Neural progenitor cell (in vitro differentiated cells): ENCODE measurements at regions not wholly inside any gene's neighbourhood (a gene's known extent, or its start where the extent isn't known, plus 50 kb on each side); places are given as distances from the start of the nearest gene placed in this dataset.

Source experiments
- DNase-seq: peaks from one replicate; pipeline ENCODE4 v3.0.0-alpha.2; 2016; ENCODE audit warnings: low spot score
- H2AFZ ChIP-seq: fragments of 200-600 bp; sonication (generic); replicated peaks from 2 replicates; pipeline ENCODE4 v1.6.1; 2016; ENCODE audit warnings: antibody characterized with exemption
- H3F3A ChIP-seq: fragments of 200-600 bp; sonication (generic); 2 replicates; pipeline ENCODE4 v1.6.1; 2016; ENCODE audit warnings: antibody characterized with exemption, low read depth
- H3K27ac ChIP-seq: fragments of 200-600 bp; sonication (generic); 2 replicates; pipeline ENCODE4 v1.5.1; 2016; ENCODE audit warnings: mild to moderate bottlenecking
- H3K27me3 ChIP-seq: fragments of 200-600 bp; sonication (generic); 2 replicates; pipeline ENCODE4 v1.6.1; 2016; ENCODE audit warnings: mild to moderate bottlenecking, moderate library complexity
- H3K36me3 ChIP-seq: fragments of 200-600 bp; sonication (generic); 2 replicates; pipeline ENCODE4 v1.5.1; 2016
- H3K4me1 ChIP-seq: fragments of 200-600 bp; sonication (generic); 2 replicates; pipeline ENCODE4 v1.6.1; 2016; ENCODE audit warnings: mixed run types
- H3K4me2 ChIP-seq: fragments of 200-600 bp; sonication (generic); 2 replicates; pipeline ENCODE4 v1.6.1; 2016
- H3K4me3 ChIP-seq: fragments of 200-600 bp; sonication (generic); 2 replicates; pipeline ENCODE4 v1.5.1; 2016
- H3K79me2 ChIP-seq: fragments of 200-600 bp; sonication (generic); 2 replicates; pipeline ENCODE4 v1.6.1; 2016; ENCODE audit warnings: low read depth
- H3K9ac ChIP-seq: fragments of 200-600 bp; sonication (generic); 2 replicates; pipeline ENCODE4 v1.6.1; 2016
- H3K9me3 ChIP-seq: fragments of 200-600 bp; sonication (generic); 2 replicates; pipeline ENCODE4 v1.5.1; 2016; ENCODE audit warnings: low read depth
- H4K20me1 ChIP-seq: fragments of 200-600 bp; sonication (generic); 2 replicates; pipeline ENCODE4 v1.6.1; 2016; ENCODE audit warnings: low read depth
- H3K27ac Mint-ChIP-seq: 3 replicates; pipeline ENCODE4 v1.8.0; 2021; ENCODE audit warnings: mixed read lengths
- H3K27me3 Mint-ChIP-seq: 2 replicates; pipeline ENCODE4 v1.8.0; 2022; ENCODE audit warnings: low read depth, mild to moderate bottlenecking, inconsistent platforms, moderate library complexity, mixed read lengths; ENCODE audit not compliant: insufficient read depth
- H3K36me3 Mint-ChIP-seq: 3 replicates; pipeline ENCODE4 v1.8.0; 2021; ENCODE audit warnings: mixed read lengths
- H3K4me1 Mint-ChIP-seq: 3 replicates; pipeline ENCODE4 v1.8.0; 2021; ENCODE audit warnings: mixed read lengths
- H3K4me3 Mint-ChIP-seq: 3 replicates; pipeline ENCODE4 v1.8.0; 2021; ENCODE audit warnings: mild to moderate bottlenecking, moderate library complexity, mixed read lengths
- H3K9me3 Mint-ChIP-seq: 3 replicates; pipeline ENCODE4 v1.8.0; 2020; ENCODE audit warnings: mixed read lengths
- CTCF ChIP-seq: fragments of 200-600 bp; sonication (generic); IDR thresholded peaks from 2 replicates; pipeline ENCODE4 v1.5.1; 2017; ENCODE audit warnings: antibody characterized with exemption, mild to moderate bottlenecking
- EZH2 ChIP-seq: fragments of 200-600 bp; sonication (generic); IDR thresholded peaks from 2 replicates; pipeline ENCODE4 v1.6.1; 2017; ENCODE audit warnings: antibody characterized with exemption, mild to moderate bottlenecking, moderate library complexity
- EZH2phosphoT487 ChIP-seq: fragments of 200-600 bp; sonication (generic); IDR thresholded peaks from 2 replicates; pipeline ENCODE4 v1.6.1; 2017; ENCODE audit warnings: antibody characterized with exemption

GRCh38 chrX:56498756-56499155 is 64.7 kb upstream of the UBQLN2 start:
- TF ChIP-seq EZH2phosphoT487 (no peak), EZH2 (no peak)
- Histone ChIP-seq H3K9me3 (no peaks in the 10 kb centered on the region), H3K4me2 (no peak overlapping the region), H3K27me3 (no peaks in the 10 kb centered on the region), H3K27ac (no peak overlapping the region), H3F3A (no peaks in the 10 kb centered on the region), H3K4me1 (no peaks in the 10 kb centered on the region), H3K9ac (no peak overlapping the region), H3K36me3 (peaks cover 3% of the 10 kb centered on the region), H3K79me2 (no peaks in the 10 kb centered on the region), H4K20me1 (no peaks in the 10 kb centered on the region), H3K4me3 (no peak overlapping the region), H2AFZ (no peak overlapping the region)
- H3K9me3 Mint-ChIP-seq: no peaks in the 10 kb centered on the region
- no peak overlapping the region for H3K27ac Mint-ChIP-seq
- no peaks in the 10 kb centered on the region for H3K36me3 Mint-ChIP-seq
- DNase-seq: no peak
- H3K27me3 Mint-ChIP-seq: no peaks in the 10 kb centered on the region
- no peak overlapping the region for H3K4me3 Mint-ChIP-seq
- no peaks in the 10 kb centered on the region for H3K4me1 Mint-ChIP-seq

GRCh38 chrX:56499372-56499771 is 64.1 kb upstream of the UBQLN2 start:
- Mint-ChIP-seq H3K36me3 (no peaks in the 10 kb centered on the region), H3K9me3 (no peaks in the 10 kb centered on the region), H3K27ac (no peak overlapping the region), H3K4me1 (no peaks in the 10 kb centered on the region), H3K27me3 (no peaks in the 10 kb centered on the region), H3K4me3 (no peak overlapping the region)
- no peak overlapping the region for H3K4me2 ChIP-seq
- H2AFZ ChIP-seq: no peak overlapping the region
- H3K9ac ChIP-seq: no peak overlapping the region
- TF ChIP-seq EZH2: no peak
- TF ChIP-seq EZH2phosphoT487: no peak
- no peak for TF ChIP-seq CTCF
- H3K4me1 ChIP-seq: no peaks in the 10 kb centered on the region
- H4K20me1 ChIP-seq: no peaks in the 10 kb centered on the region
- H3F3A ChIP-seq: no peaks in the 10 kb centered on the region
- no peak for DNase-seq
- H3K36me3 ChIP-seq: peaks cover 3% of the 10 kb centered on the region
- no peaks in the 10 kb centered on the region for H3K79me2 ChIP-seq
- H3K27me3 ChIP-seq: no peaks in the 10 kb centered on the region
- no peak overlapping the region for H3K27ac ChIP-seq
- no peaks in the 10 kb centered on the region for H3K9me3 ChIP-seq
- no peak overlapping the region for H3K4me3 ChIP-seq

- Histone ChIP-seq H2AFZ (no peak overlapping the region), H3K79me2 (no peaks in the 10 kb centered on the region), H4K20me1 (no peaks in the 10 kb centered on the region), H3K27me3 (no peaks in the 10 kb centered on the region), H3K4me3 (no peak overlapping the region), H3K27ac (no peak overlapping the region), H3F3A (no peaks in the 10 kb centered on the region), H3K4me1 (no peaks in the 10 kb centered on the region), H3K4me2 (no peak overlapping the region), H3K36me3 (peaks cover 3% of the 10 kb centered on the region), H3K9me3 (no peaks in the 10 kb centered on the region), H3K9ac (no peak overlapping the region)
- Mint-ChIP-seq H3K27ac (no peak overlapping the region), H3K36me3 (no peaks in the 10 kb centered on the region), H3K9me3 (peaks cover 10% of the 10 kb centered on the region), H3K4me3 (no peak overlapping the region), H3K27me3 (no peaks in the 10 kb centered on the region), H3K4me1 (no peaks in the 10 kb centered on the region)
- TF ChIP-seq CTCF (no peak), EZH2 (no peak), EZH2phosphoT487 (no peak)
- no peak for DNase-seq
These were observed 59.3 kb upstream of the UBQLN2 start for GRCh38 chrX:56503941-56504673.

- Mint-ChIP-seq H3K27me3 (no peaks in the 10 kb centered on the region), H3K36me3 (no peaks in the 10 kb centered on the region), H3K4me1 (no peaks in the 10 kb centered on the region), H3K9me3 (peaks cover 19% of the 10 kb centered on the region), H3K4me3 (no peak overlapping the region), H3K27ac (no peak overlapping the region)
- Histone ChIP-seq H2AFZ (no peak overlapping the region), H3K79me2 (no peaks in the 10 kb centered on the region), H3F3A (no peaks in the 10 kb centered on the region), H3K27ac (no peak overlapping the region), H3K4me2 (no peak overlapping the region), H4K20me1 (no peaks in the 10 kb centered on the region), H3K27me3 (no peaks in the 10 kb centered on the region), H3K36me3 (peaks cover 3% of the 10 kb centered on the region), H3K4me3 (no peak overlapping the region), H3K9me3 (no peaks in the 10 kb centered on the region), H3K4me1 (no peaks in the 10 kb centered on the region), H3K9ac (no peak overlapping the region)
- no peak for TF ChIP-seq CTCF
- no peak for TF ChIP-seq EZH2phosphoT487
- TF ChIP-seq EZH2: no peak
- no peak for DNase-seq
These were observed 57.6 kb upstream of the UBQLN2 start for GRCh38 chrX:56505866-56506265.
